GM12872 (cell line): ENCODE measurements at regions not wholly inside any gene's neighbourhood (a gene's known extent, or its start where the extent isn't known, plus 50 kb on each side); places are given as distances from the start of the nearest gene placed in this dataset.

ENCODE experiments used
- TF ChIP-seq, protein P1 (sequence below): IDR thresholded peaks from 3 replicates; pipeline ENCODE4 v1.5.1; 2011; ENCODE audit warnings: low read depth, mild to moderate bottlenecking, low read length, moderate library complexity; ENCODE audit not compliant: insufficient read depth

DNA sequence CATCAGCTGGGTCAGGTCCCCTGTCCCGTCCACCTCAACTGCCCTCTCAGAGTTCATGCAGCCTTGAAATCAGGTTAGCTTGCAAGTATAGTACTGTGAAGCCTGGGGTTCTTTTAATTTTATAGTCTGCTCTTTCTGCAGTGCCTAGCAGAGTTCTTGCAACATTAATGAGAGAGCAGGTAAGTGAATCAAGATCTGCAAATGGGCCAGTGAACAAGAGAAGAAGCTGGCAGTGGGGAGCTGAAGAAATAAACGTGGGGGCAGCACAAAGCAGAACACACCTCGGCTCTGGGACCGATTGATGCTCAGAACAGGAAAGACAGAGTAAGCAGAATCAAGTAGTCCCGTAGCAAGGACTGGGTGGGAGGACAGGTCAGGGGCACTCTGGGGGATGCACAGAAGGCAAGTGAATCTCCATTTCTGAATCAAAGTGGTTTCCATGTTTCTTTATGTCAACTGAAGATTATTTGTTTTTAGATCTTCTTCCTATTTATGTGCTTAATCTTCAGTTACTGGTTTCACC, 675.5 kb downstream of the RNF144A start:
- TF ChIP-seq, protein P1, sequence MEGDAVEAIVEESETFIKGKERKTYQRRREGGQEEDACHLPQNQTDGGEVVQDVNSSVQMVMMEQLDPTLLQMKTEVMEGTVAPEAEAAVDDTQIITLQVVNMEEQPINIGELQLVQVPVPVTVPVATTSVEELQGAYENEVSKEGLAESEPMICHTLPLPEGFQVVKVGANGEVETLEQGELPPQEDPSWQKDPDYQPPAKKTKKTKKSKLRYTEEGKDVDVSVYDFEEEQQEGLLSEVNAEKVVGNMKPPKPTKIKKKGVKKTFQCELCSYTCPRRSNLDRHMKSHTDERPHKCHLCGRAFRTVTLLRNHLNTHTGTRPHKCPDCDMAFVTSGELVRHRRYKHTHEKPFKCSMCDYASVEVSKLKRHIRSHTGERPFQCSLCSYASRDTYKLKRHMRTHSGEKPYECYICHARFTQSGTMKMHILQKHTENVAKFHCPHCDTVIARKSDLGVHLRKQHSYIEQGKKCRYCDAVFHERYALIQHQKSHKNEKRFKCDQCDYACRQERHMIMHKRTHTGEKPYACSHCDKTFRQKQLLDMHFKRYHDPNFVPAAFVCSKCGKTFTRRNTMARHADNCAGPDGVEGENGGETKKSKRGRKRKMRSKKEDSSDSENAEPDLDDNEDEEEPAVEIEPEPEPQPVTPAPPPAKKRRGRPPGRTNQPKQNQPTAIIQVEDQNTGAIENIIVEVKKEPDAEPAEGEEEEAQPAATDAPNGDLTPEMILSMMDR = no peak

DNA sequence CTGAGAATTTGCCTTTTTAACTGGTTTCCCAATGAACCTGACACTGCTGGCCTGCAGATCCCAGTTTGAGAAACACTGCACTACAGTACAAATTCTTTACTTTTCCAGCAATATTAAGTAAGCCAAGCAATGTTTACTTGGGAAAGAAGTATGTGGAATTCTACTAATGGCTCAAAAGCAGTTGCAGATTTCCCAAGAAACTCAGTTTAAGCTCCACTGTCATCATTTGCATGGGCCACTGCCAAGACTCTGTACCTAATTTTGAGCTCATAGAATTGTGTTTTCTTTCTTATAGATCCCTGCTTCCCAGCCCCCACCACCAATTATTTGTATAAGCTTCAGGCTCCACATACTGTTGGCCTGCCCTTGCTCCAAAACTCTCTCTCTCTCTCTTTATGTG, 676.1 kb downstream of the RNF144A start:
- TF ChIP-seq, protein P1 = no peak

DNA sequence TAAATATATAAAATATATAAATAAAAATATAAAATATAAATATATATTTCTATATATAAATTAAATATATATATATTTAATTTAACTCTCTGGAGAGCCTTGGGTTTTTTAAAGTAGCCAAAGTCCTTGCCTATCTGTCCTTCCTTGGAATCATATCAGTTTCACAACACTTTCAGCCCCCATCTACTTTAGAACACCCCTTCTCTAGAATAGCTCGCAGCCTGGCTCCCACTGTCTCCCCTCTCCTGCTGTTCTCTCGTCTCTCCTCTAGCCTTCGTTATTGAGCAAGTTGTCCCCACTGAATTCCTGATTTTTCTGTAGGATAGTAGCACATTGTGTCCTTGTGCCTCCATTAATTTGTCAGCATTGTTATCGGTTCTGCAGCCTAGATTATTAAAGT, 677.0 kb downstream of the RNF144A start:
- TF ChIP-seq, protein P1 = no peak

DNA sequence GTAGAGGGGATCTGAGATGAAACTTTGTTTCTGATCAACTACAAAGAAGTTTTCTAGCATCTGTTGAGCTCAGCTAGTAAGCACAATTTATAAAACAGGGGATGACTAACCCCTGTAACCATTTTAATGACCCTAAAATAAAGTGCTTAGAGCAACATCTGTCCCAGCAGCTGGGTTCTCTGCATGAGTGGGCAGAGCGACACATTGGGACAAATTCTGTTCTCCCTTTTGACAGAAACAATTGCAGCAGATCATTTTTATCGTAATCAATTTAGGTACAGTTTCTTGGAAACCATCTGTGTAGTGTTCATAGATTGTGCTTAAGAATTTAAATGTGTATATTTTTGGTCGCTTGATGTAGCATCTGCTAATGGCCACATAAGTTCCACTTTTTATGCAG, 678.0 kb downstream of the RNF144A start:
- TF ChIP-seq, protein P1 = no peak

DNA sequence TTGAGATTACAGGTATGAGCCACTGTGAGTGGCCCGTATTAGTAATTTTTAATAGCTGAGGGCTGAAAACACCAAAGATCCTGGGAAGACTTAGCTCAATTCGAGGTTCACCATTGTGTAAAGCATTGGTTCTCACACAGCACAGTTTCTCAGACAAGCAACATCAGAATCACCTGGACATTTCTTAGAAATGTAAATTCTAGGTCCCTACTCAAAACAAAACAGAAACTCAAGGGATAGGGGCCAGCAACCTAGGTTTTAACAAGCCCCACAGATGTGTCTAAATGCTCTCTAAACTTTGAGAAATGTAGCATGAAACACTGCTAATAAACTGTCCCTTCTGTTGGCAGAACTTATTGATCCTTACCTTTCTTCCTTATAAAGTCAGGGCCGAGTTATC, 681.2 kb downstream of the RNF144A start:
- TF ChIP-seq, protein P1 = no peak

DNA sequence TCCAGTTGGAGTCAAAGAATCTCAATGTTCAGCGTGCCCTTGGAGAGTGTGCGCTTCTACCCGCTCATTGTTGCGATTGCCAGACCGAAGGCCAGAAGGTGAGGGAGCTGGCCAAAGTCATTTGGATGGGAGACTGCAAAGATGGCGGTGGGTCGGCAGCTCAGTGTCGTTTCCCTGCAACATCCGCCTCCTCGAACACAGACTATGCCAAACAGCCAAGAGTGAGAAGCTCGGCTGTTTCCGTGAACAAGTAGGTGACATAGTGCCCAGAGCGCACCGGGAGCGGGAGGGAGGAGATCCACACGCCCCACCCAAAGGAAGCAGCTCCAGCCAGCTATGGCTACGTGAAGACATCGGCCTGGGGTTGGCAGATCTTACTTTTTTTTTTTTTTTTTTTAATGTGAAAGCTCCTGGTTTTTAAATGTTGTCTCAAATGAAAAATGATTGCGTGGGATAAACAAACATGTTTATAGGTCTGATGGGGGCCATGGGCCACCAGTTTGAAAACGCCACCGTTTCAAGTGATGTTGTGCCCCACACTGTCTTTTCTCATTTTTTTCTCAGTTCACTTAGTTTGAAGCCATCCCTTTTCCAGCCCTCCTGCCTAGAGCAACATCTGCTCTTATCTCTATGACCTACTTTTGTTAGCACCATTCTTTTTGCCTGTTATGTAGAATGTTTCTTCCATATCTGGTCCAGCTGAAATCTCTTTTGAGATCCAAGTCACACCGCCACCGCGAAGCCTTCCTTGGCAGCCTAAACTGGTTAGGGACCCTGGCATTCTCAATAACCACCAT, 682.4 kb downstream of the RNF144A start:
- TF ChIP-seq, protein P1 = no peak

DNA sequence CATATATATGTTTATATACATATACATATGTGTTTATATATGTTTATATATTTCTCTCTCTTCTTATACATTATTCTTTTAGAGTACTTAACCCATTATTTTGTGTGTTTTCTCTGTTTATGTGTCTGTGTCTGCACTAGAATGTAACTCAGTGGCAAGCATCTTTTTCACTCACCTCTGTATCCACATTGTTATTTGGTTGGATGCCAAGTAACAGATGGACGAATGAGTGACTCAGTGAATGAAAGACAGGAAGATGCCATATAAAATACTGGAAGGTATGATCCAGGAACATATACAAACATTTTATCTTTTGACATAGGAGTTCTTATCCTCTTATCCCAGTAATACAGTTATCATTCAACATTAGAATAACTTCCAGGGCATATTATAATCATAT, 684.8 kb downstream of the RNF144A start:
- TF ChIP-seq, protein P1 = no peak
